ENCODE measurements at regions not wholly inside any gene's neighbourhood (a gene's known extent, or its start where the extent isn't known, plus 50 kb on each side); places are given as distances from the start of the nearest gene placed in this dataset.

- H2BK120ac ChIP-seq (ENCODE audit: low read depth, low read length): no peak overlapping the region
- H3K27me3 ChIP-seq (ENCODE audit: control insufficient read depth in 1 of 2, insufficient read depth in 1 of 2, low read length in 2 of 2): peaks cover 0 to 8% of the 10 kb centered on the region in 2 experiments
- no peak overlapping the region for H3K4ac ChIP-seq (ENCODE audit: low read depth in 1 of 2, low read length in 2 of 2)
- H3K4me2 ChIP-seq (ENCODE audit: low read length, poor library complexity, severe bottlenecking): no peak overlapping the region
- no peak overlapping the region for H3K4me3 ChIP-seq (ENCODE audit: insufficient read depth in 1 of 2, low read depth in 1 of 2, low read length in 2 of 2)
- no peaks in the 10 kb centered on the region for H3K4me1 ChIP-seq (ENCODE audit: control insufficient read depth, insufficient read depth, low read depth, low read length)
- H3K9ac ChIP-seq (ENCODE audit: low read length): no peak overlapping the region
- H4K8ac ChIP-seq (ENCODE audit: low read length): no peak overlapping the region
- no peaks in the 10 kb centered on the region for H3K9me3 ChIP-seq (ENCODE audit: control insufficient read depth, low read length)
- no peak overlapping the region for H3K27ac ChIP-seq (ENCODE audit: low read length, poor library complexity, severe bottlenecking)
- no peak overlapping the region for H3K23ac ChIP-seq (ENCODE audit: low read length in 2 of 2)
- H2AFZ ChIP-seq (ENCODE audit: low read depth, low read length): no peak overlapping the region
- WGBS: 93% methylated on average over 15 of the region's 15 CpGs
- H3K14ac ChIP-seq (ENCODE audit: low read length in 2 of 2): no peak overlapping the region
- H2BK15ac ChIP-seq (ENCODE audit: low read depth, poor library complexity, severe bottlenecking): no peak overlapping the region
- H2BK5ac ChIP-seq (ENCODE audit: low read depth, low read length, poor library complexity, severe bottlenecking): no peak overlapping the region
- no peak overlapping the region for H4K91ac ChIP-seq (ENCODE audit: low read length)
- H3K18ac ChIP-seq (ENCODE audit: low read depth in 1 of 2, low read length in 2 of 2): no peak overlapping the region
- no peak for DNase-seq
- no peaks in the 10 kb centered on the region for H3K79me1 ChIP-seq (replicated peaks; ENCODE audit: low read length, poor library complexity, severe bottlenecking)
- no peak overlapping the region for H2AK5ac ChIP-seq (ENCODE audit: low read length, severe bottlenecking)
- peaks cover 0 to 6% of the 10 kb centered on the region in 2 experiments for H3K36me3 ChIP-seq (ENCODE audit: control insufficient read depth in 1 of 2, insufficient read depth in 2 of 2, low read depth in 1 of 2, low read length in 2 of 2)
- H2BK12ac ChIP-seq (ENCODE audit: low read length in 2 of 2): no peak overlapping the region
Observed at GRCh38 chr12:107618106-107618505, 67.5 kb upstream of the PWP1 start.

GRCh38 chr12:107619831-107620230 lies 65.8 kb upstream of the PWP1 start:
- Histone ChIP-seq H3K27ac (ENCODE audit: low read length, poor library complexity, severe bottlenecking) (no peak overlapping the region), H3K9me3 (ENCODE audit: control insufficient read depth, low read length) (peaks cover 6% of the 10 kb centered on the region), H4K8ac (ENCODE audit: low read length) (no peak overlapping the region), H3K18ac (ENCODE audit: low read depth in 1 of 2, low read length in 2 of 2) (no peak overlapping the region), H3K14ac (ENCODE audit: low read length in 2 of 2) (no peak overlapping the region), H2BK5ac (ENCODE audit: low read depth, low read length, poor library complexity, severe bottlenecking) (no peak overlapping the region), H3K4me2 (ENCODE audit: low read length, poor library complexity, severe bottlenecking) (no peak overlapping the region), H3K27me3 (ENCODE audit: control insufficient read depth in 1 of 2, insufficient read depth in 1 of 2, low read length in 2 of 2) (peaks cover 0 to 8% of the 10 kb centered on the region in 2 experiments), H3K4me1 (ENCODE audit: control insufficient read depth, insufficient read depth, low read depth, low read length) (no peaks in the 10 kb centered on the region), H3K4me3 (ENCODE audit: insufficient read depth in 1 of 2, low read depth in 1 of 2, low read length in 2 of 2) (no peak overlapping the region), H2AFZ (ENCODE audit: low read depth, low read length) (no peak overlapping the region), H2BK12ac (ENCODE audit: low read length in 2 of 2) (no peak overlapping the region), H2BK120ac (ENCODE audit: low read depth, low read length) (no peak overlapping the region), H3K79me1 (replicated peaks; ENCODE audit: low read length, poor library complexity, severe bottlenecking) (no peaks in the 10 kb centered on the region), H3K9ac (ENCODE audit: low read length) (no peak overlapping the region), H2AK5ac (ENCODE audit: low read length, severe bottlenecking) (no peak overlapping the region), H3K36me3 (ENCODE audit: control insufficient read depth in 1 of 2, insufficient read depth in 2 of 2, low read depth in 1 of 2, low read length in 2 of 2) (peaks cover 0 to 6% of the 10 kb centered on the region in 2 experiments), H3K4ac (ENCODE audit: low read depth in 1 of 2, low read length in 2 of 2) (no peak overlapping the region), H2BK15ac (ENCODE audit: low read depth, poor library complexity, severe bottlenecking) (no peak overlapping the region), H4K91ac (ENCODE audit: low read length) (no peak overlapping the region), H3K23ac (ENCODE audit: low read length in 2 of 2) (no peak overlapping the region)
- WGBS: 61% methylated on average over 13 of the region's 13 CpGs
- DNase-seq: no peak

- H3K27ac ChIP-seq (ENCODE audit: low read length, poor library complexity, severe bottlenecking): no peak overlapping the region
- no peak overlapping the region for H3K9ac ChIP-seq (ENCODE audit: low read length)
- no peak overlapping the region for H3K18ac ChIP-seq (ENCODE audit: low read depth in 1 of 2, low read length in 2 of 2)
- no peak for DNase-seq
- H3K36me3 ChIP-seq (ENCODE audit: control insufficient read depth in 1 of 2, insufficient read depth in 2 of 2, low read depth in 1 of 2, low read length in 2 of 2): peaks cover 0 to 6% of the 10 kb centered on the region in 2 experiments
- no peaks in the 10 kb centered on the region for H3K4me1 ChIP-seq (ENCODE audit: control insufficient read depth, insufficient read depth, low read depth, low read length)
- no peak overlapping the region for H2BK12ac ChIP-seq (ENCODE audit: low read length in 2 of 2)
- H2AFZ ChIP-seq (ENCODE audit: low read depth, low read length): no peak overlapping the region
- no peak overlapping the region for H2BK120ac ChIP-seq (ENCODE audit: low read depth, low read length)
- no peak overlapping the region for H2BK5ac ChIP-seq (ENCODE audit: low read depth, low read length, poor library complexity, severe bottlenecking)
- no peak overlapping the region for H4K91ac ChIP-seq (ENCODE audit: low read length)
- H3K79me1 ChIP-seq (replicated peaks; ENCODE audit: low read length, poor library complexity, severe bottlenecking): no peaks in the 10 kb centered on the region
- H3K4ac ChIP-seq (ENCODE audit: low read depth in 1 of 2, low read length in 2 of 2): no peak overlapping the region
- H2AK5ac ChIP-seq (ENCODE audit: low read length, severe bottlenecking): no peak overlapping the region
- no peak overlapping the region for H3K23ac ChIP-seq (ENCODE audit: low read length in 2 of 2)
- no peak overlapping the region for H3K14ac ChIP-seq (ENCODE audit: low read length in 2 of 2)
- peaks cover 0 to 6% of the 10 kb centered on the region in 2 experiments for H3K27me3 ChIP-seq (ENCODE audit: control insufficient read depth in 1 of 2, insufficient read depth in 1 of 2, low read length in 2 of 2)
- H2BK15ac ChIP-seq (ENCODE audit: low read depth, poor library complexity, severe bottlenecking): no peak overlapping the region
- no peak overlapping the region for H4K8ac ChIP-seq (ENCODE audit: low read length)
- H3K4me3 ChIP-seq (ENCODE audit: insufficient read depth in 1 of 2, low read depth in 1 of 2, low read length in 2 of 2): no peak overlapping the region
- 52% methylated on average over 6 of the region's 8 CpGs for WGBS
- peaks cover 13% of the 10 kb centered on the region for H3K9me3 ChIP-seq (ENCODE audit: control insufficient read depth, low read length)
- H3K4me2 ChIP-seq (ENCODE audit: low read length, poor library complexity, severe bottlenecking): no peak overlapping the region
Observed at GRCh38 chr12:107622001-107622400, 63.6 kb upstream of the PWP1 start.

- 94% methylated on average over 4 of the region's 4 CpGs for WGBS
- Histone ChIP-seq H3K4ac (ENCODE audit: low read depth in 1 of 2, low read length in 2 of 2) (no peak overlapping the region), H3K9ac (ENCODE audit: low read length) (no peak overlapping the region), H3K27ac (ENCODE audit: low read length, poor library complexity, severe bottlenecking) (no peak overlapping the region), H2BK15ac (ENCODE audit: low read depth, poor library complexity, severe bottlenecking) (no peak overlapping the region), H3K4me3 (ENCODE audit: insufficient read depth in 1 of 2, low read depth in 1 of 2, low read length in 2 of 2) (no peak overlapping the region), H3K4me1 (ENCODE audit: control insufficient read depth, insufficient read depth, low read depth, low read length) (no peaks in the 10 kb centered on the region), H4K91ac (ENCODE audit: low read length) (no peak overlapping the region), H3K79me1 (replicated peaks; ENCODE audit: low read length, poor library complexity, severe bottlenecking) (no peaks in the 10 kb centered on the region), H3K23ac (ENCODE audit: low read length in 2 of 2) (no peak overlapping the region), H2AK5ac (ENCODE audit: low read length, severe bottlenecking) (no peak overlapping the region), H3K14ac (ENCODE audit: low read length in 2 of 2) (no peak overlapping the region), H3K9me3 (ENCODE audit: control insufficient read depth, low read length) (peaks cover 13% of the 10 kb centered on the region), H3K18ac (ENCODE audit: low read depth in 1 of 2, low read length in 2 of 2) (no peak overlapping the region), H3K4me2 (ENCODE audit: low read length, poor library complexity, severe bottlenecking) (no peak overlapping the region), H2BK5ac (ENCODE audit: low read depth, low read length, poor library complexity, severe bottlenecking) (no peak overlapping the region), H2AFZ (ENCODE audit: low read depth, low read length) (no peak overlapping the region), H3K27me3 (ENCODE audit: control insufficient read depth in 1 of 2, insufficient read depth in 1 of 2, low read length in 2 of 2) (peaks cover 0 to 3% of the 10 kb centered on the region in 2 experiments), H2BK120ac (ENCODE audit: low read depth, low read length) (no peak overlapping the region), H4K8ac (ENCODE audit: low read length) (no peak overlapping the region), H2BK12ac (ENCODE audit: low read length in 2 of 2) (no peak overlapping the region), H3K36me3 (ENCODE audit: control insufficient read depth in 1 of 2, insufficient read depth in 2 of 2, low read depth in 1 of 2, low read length in 2 of 2) (no peaks in the 10 kb centered on the region)
- DNase-seq: no peak
Observed at GRCh38 chr12:107624493-107624892, 61.1 kb upstream of the PWP1 start.

Measured in mesenchymal stem cell (in vitro differentiated cells and primary cell).